K562 (cell line): ENCODE measurements at regions not wholly inside any gene's neighbourhood (a gene's known extent, or its start where the extent isn't known, plus 50 kb on each side); places are given as distances from the start of the nearest gene placed in this dataset.

Experiments
- ATAC-seq: fragments of 200-7000 bp; cut with Tn5 transposase; 3 replicates; pipeline ENCODE4 v1.9.1; 2020; ENCODE audit warnings: moderate library complexity
- BruUV-seq: library from RNA; stranded (reverse); fragments of 400-500 nt; replicated peaks from 2 replicates; lab custom pipeline; 2021; lab: Mats Ljungman, UMichigan
- CTCF ChIA-PET: fragments of 300-600 bp; formaldehyde crosslinking; extraction: SDS; loops from one replicate; lab custom pipeline; 2021; ENCODE audit warnings: low intra/inter-chr PET ratio; lab: Yijun Ruan, JAX
- POLR2A ChIA-PET: fragments of 300-600, 350-650 bp; sonication (Branson Sonifier 250); formaldehyde crosslinking; extraction: SDS; loops from one replicate; lab custom pipeline; 2021; ENCODE audit warnings: antibody characterized with exemption, inconsistent platforms; lab: Yijun Ruan, JAX
- DNase-seq, 4 experiments: peaks; one replicate each; pipeline versions ENCODE4 v3.0.0 to v3.0.0-alpha.2; 2011 to 2018; ENCODE audit warnings: low spot score in 3 of 4, mixed read lengths in 3 of 4; ENCODE audit errors: extremely low read depth in 1 of 4
- FAIRE-seq: peaks from 2 replicates; lab custom pipeline; 2011; peaks lifted over from hg19 to GRCh38; lab: Jason Lieb, UNC
- H2AFZ ChIP-seq: 2 replicates; pipeline ENCODE4 v1.6.0; 2011; ENCODE audit warnings: low read depth, low read length, control low read depth, inconsistent platforms
- H3K27ac ChIP-seq: fragments of 200-600 bp; 3 replicates; pipeline ENCODE4 v1.8.0; 2011; ENCODE audit warnings: low read depth, mild to moderate bottlenecking, control low read depth, inconsistent platforms, low read length, moderate library complexity, mixed read lengths; ENCODE audit errors: extremely low read depth
- H3K27me3 ChIP-seq, 2 experiments: fragments of 300-600 bp in 1 of 2; 2 replicates in 1 of 2; 3 replicates in 1 of 2; pipeline versions ENCODE4 v1.6.0 to v1.8.0; 2011; ENCODE audit warnings: inconsistent platforms in 2 of 2, low read length in 2 of 2, mild to moderate bottlenecking in 1 of 2, mixed read lengths in 1 of 2, moderate library complexity in 1 of 2; ENCODE audit not compliant: control insufficient read depth in 2 of 2, insufficient read depth in 2 of 2
- H3K36me3 ChIP-seq: fragments of 300-600 bp; 3 replicates; pipeline ENCODE4 v1.8.0; 2011; ENCODE audit warnings: mild to moderate bottlenecking, low read length, inconsistent platforms; ENCODE audit not compliant: control insufficient read depth, insufficient read depth
- H3K4me1 ChIP-seq, 2 experiments: fragments of 200-600 bp in 1 of 2; replicated peaks in 1 of 2; 2 replicates in 1 of 2; 3 replicates in 1 of 2; pipeline versions ENCODE4 v1.5.1 to v1.8.0; 2011; ENCODE audit warnings: inconsistent platforms in 2 of 2, low read length in 2 of 2, mild to moderate bottlenecking in 1 of 2, mixed read lengths in 1 of 2, moderate library complexity in 1 of 2; ENCODE audit not compliant: control insufficient read depth in 2 of 2, insufficient read depth in 2 of 2
- H3K4me2 ChIP-seq: 2 replicates; pipeline ENCODE4 v1.6.1; 2011; ENCODE audit warnings: low read length, control low read depth, inconsistent platforms, mixed read lengths; ENCODE audit not compliant: insufficient read depth
- H3K4me3 ChIP-seq: fragments of 200-600 bp; sonication (generic), shearing (Covaris generic); 2 replicates; pipeline ENCODE4 v1.5.1; 2016; ENCODE audit warnings: control low read depth, inconsistent platforms
- H3K79me2 ChIP-seq: fragments of 200-600 bp; 3 replicates; pipeline ENCODE4 v1.8.0; 2011; ENCODE audit warnings: low read length, inconsistent platforms; ENCODE audit not compliant: control insufficient read depth, insufficient read depth
- H3K9ac ChIP-seq, 2 experiments: 2 replicates each; pipeline versions ENCODE4 v1.6.0 to v1.6.1; 2011; ENCODE audit warnings: low read depth in 2 of 2, low read length in 2 of 2, control low read depth in 1 of 2, inconsistent platforms in 1 of 2, mild to moderate bottlenecking in 1 of 2, mixed read lengths in 1 of 2; ENCODE audit not compliant: insufficient read depth in 1 of 2
- H3K9me1 ChIP-seq: one replicate; pipeline ENCODE4 v1.6.0; 2011; ENCODE audit warnings: inconsistent platforms, mild to moderate bottlenecking, low read length, moderate library complexity; ENCODE audit not compliant: control insufficient read depth, insufficient read depth
- H3K9me3 ChIP-seq: replicated peaks from 2 replicates; pipeline ENCODE4 v1.5.1; 2011; ENCODE audit warnings: low read depth, low read length, inconsistent platforms; ENCODE audit not compliant: control insufficient read depth, insufficient read depth
- H4K20me1 ChIP-seq: replicated peaks from 2 replicates; pipeline ENCODE4 v1.6.1; 2011; ENCODE audit warnings: low read length, inconsistent platforms, mixed read lengths; ENCODE audit not compliant: control insufficient read depth, insufficient read depth
- BDP1 ChIP-seq: IDR thresholded peaks from 3 replicates; pipeline ENCODE4 v1.6.1; 2011; ENCODE audit not compliant: insufficient read length, insufficient read depth
- CC2D1A ChIP-seq: fragments of 450-650 bp; IDR thresholded peaks from 2 replicates; pipeline ENCODE4 v1.6.1; 2017; ENCODE audit warnings: mild to moderate bottlenecking
- CCAR2 ChIP-seq: fragments of 200-400 bp; formaldehyde crosslinking; IDR thresholded peaks from 2 replicates; pipeline ENCODE4 v1.6.1; 2017; ENCODE audit warnings: mild to moderate bottlenecking, low read depth, low read length
- CXXC5 ChIP-seq: fragments of 250-450 bp; sonication (Bioruptor Pico); IDR thresholded peaks from 2 replicates; pipeline ENCODE4 v1.8.0; 2022; ENCODE audit warnings: inconsistent platforms, mild to moderate bottlenecking, moderate library complexity
- LEF1 ChIP-seq: fragments of 450-650 bp; IDR thresholded peaks from 2 replicates; pipeline ENCODE4 v1.6.1; 2016; ENCODE audit warnings: mild to moderate bottlenecking
- NR4A1 ChIP-seq, 2 experiments: fragments of 250-450 bp in 1 of 2; fragments of 450-650 bp in 1 of 2; sonication (Bioruptor Pico) in 1 of 2; IDR thresholded peaks; 2 replicates each; pipeline versions ENCODE4 v1.4.0 to v1.6.1; 2016 to 2020; ENCODE audit warnings: mild to moderate bottlenecking in 2 of 2, missing compliant biosample characterization in 1 of 2, missing genetic modification characterization in 1 of 2, moderate library complexity in 1 of 2
- PHB ChIP-seq: fragments of 250-450 bp; sonication (Bioruptor Pico); IDR thresholded peaks from 2 replicates; pipeline ENCODE4 v1.5.0; 2021
- SNRNP70 ChIP-seq: fragments of 200-400 bp; formaldehyde crosslinking; optimal IDR thresholded peaks from 2 replicates; pipeline ENCODE3; 2017; ENCODE audit warnings: low read depth, low read length
- TCF7 ChIP-seq: sonication (generic); IDR thresholded peaks from 2 replicates; pipeline ENCODE4 v1.6.1; 2016; ENCODE audit warnings: antibody characterized with exemption, borderline replicate concordance
- ZNF436 ChIP-seq: fragments of 250-450, 450-650 bp; sonication (Bioruptor Pico); formaldehyde crosslinking; IDR thresholded peaks from 2 replicates; pipeline ENCODE4 v1.7.0; 2020; ENCODE audit warnings: mild to moderate bottlenecking
- WGBS: fragments of 100-300 bp; shearing (Covaris generic); methylation state at CpG from one replicate; pipeline ENCODE4 v1.1.6; 2016; ENCODE audit warnings: low coverage, mixed read lengths; ENCODE audit not compliant: insufficient coverage; ENCODE audit errors: missing lambda C conversion rate; 5-methylcytosine and 5-hydroxymethylcytosine counted together
- in situ Hi-C: fragments of 300-500 bp; cut with MboI; formaldehyde crosslinking; loops from 4 replicates; pipeline ENCODE4 v1.15.0; 2018; ENCODE audit warnings: inconsistent platforms, mixed read lengths
- intact Hi-C: fragments of 100-400 bp; cut with micrococcal nuclease; formaldehyde crosslinking; loops from 2 replicates; pipeline ENCODE4 v1.14.2; 2022
- TF ChIP-seq, protein P1 (sequence below): fragments of 150-350 bp; conservative IDR thresholded peaks from 2 replicates; pipeline ENCODE4 v1.6.1; 2014; ENCODE audit warnings: low read length
- TF ChIP-seq, protein P2 (sequence below): fragments of 250-450 bp; sonication (Bioruptor Pico); IDR thresholded peaks from 2 replicates; pipeline ENCODE4 v1.8.0; 2022; ENCODE audit warnings: inconsistent platforms
- TF ChIP-seq, protein P3 (sequence below): fragments of 450-650 bp; IDR thresholded peaks from 2 replicates; pipeline ENCODE4 v1.6.1; 2016; ENCODE audit warnings: mild to moderate bottlenecking

DNA sequence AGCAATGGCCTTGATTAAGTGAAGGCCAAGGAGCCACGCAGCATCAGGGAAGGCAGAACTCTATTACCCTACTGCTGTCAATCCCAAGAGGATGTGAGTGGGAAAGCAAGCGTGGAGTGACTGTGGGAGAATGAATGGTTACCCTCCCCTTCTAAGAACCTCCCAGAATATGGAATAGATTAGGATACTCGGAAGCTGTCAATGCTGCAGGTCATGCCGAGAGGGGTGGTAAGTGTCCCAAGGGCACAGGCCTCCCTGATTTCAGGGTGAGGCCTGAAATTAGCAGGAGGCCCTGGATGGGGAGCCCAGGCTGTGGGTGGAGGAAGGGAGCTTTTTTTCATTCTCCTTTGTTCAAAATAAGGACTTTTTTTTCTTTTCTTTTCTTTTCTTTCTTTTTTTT is 179.9 kb upstream of the JAG1 start (continued):
- no peak for TF ChIP-seq CCAR2
- TF ChIP-seq CXXC5 (CRISPR knock-in tag) = no peak
- TF ChIP-seq TCF7 = no peak
- TF ChIP-seq NR4A1 (CRISPR knock-in tag; IDR thresholded peaks at IDR 0.05) = no peak
- no peak for TF ChIP-seq NR4A1 (tag; IDR thresholded peaks at IDR 0.05)
- TF ChIP-seq, protein P1, sequence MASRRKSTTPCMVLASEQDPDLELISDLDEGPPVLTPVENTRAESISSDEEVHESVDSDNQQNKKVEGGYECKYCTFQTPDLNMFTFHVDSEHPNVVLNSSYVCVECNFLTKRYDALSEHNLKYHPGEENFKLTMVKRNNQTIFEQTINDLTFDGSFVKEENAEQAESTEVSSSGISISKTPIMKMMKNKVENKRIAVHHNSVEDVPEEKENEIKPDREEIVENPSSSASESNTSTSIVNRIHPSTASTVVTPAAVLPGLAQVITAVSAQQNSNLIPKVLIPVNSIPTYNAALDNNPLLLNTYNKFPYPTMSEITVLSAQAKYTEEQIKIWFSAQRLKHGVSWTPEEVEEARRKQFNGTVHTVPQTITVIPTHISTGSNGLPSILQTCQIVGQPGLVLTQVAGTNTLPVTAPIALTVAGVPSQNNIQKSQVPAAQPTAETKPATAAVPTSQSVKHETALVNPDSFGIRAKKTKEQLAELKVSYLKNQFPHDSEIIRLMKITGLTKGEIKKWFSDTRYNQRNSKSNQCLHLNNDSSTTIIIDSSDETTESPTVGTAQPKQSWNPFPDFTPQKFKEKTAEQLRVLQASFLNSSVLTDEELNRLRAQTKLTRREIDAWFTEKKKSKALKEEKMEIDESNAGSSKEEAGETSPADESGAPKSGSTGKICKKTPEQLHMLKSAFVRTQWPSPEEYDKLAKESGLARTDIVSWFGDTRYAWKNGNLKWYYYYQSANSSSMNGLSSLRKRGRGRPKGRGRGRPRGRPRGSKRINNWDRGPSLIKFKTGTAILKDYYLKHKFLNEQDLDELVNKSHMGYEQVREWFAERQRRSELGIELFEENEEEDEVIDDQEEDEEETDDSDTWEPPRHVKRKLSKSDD = no peak
- TF ChIP-seq, protein P2, sequence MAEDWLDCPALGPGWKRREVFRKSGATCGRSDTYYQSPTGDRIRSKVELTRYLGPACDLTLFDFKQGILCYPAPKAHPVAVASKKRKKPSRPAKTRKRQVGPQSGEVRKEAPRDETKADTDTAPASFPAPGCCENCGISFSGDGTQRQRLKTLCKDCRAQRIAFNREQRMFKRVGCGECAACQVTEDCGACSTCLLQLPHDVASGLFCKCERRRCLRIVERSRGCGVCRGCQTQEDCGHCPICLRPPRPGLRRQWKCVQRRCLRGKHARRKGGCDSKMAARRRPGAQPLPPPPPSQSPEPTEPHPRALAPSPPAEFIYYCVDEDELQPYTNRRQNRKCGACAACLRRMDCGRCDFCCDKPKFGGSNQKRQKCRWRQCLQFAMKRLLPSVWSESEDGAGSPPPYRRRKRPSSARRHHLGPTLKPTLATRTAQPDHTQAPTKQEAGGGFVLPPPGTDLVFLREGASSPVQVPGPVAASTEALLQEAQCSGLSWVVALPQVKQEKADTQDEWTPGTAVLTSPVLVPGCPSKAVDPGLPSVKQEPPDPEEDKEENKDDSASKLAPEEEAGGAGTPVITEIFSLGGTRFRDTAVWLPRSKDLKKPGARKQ (CRISPR knock-in tag) = no peak
- TF ChIP-seq, all 486 proteins: peak for 0

DNA sequence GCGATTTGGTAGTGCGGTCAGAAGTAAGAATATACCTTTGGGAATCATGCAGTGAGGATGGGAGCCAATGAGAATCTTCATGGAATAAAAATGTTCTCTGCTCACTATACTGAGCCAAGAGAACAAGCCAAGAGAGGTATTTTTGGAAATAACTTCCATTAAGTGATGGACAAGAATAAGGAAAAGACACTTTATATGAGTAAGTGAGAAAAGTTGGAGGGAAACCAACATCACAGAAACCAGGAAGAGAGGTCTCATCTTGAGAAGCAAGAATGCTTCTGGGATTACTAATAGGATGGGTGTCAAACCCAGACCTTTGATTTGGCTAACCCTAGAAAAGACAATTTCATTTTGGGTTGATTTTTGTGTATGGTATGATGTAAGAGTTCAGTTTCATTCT is 181.2 kb upstream of the JAG1 start:
- Histone ChIP-seq H3K36me3 (no peaks in the 10 kb centered on the region), H3K27ac (no peak overlapping the region), H2AFZ (no peak overlapping the region), H3K4me2 (no peak overlapping the region), H4K20me1 (no peaks in the 10 kb centered on the region), H3K27me3 (no peaks in the 10 kb centered on the region), H3K79me2 (no peaks in the 10 kb centered on the region), H3K9me3 (no peaks in the 10 kb centered on the region), H3K9ac (no peak overlapping the region), H3K9me1 (no peaks in the 10 kb centered on the region), H3K4me1 (no peaks in the 10 kb centered on the region), H3K4me3 (no peak overlapping the region)
- DNase-seq (no peak), FAIRE-seq (no peak), ATAC-seq (no peak)
- no TSS peak for BruUV-seq
- intact Hi-C loops = no loop called here
- 0% methylated on average over 1 of the region's 2 CpGs for WGBS
- ChIA-PET CTCF (no interaction called here), POLR2A (no interaction called here)
- in situ Hi-C loops = no loop called here
- TF ChIP-seq BDP1 = no peak
- TF ChIP-seq CC2D1A = no peak
- no peak for TF ChIP-seq ZNF436 (CRISPR knock-in tag)
- no peak for TF ChIP-seq PHB (CRISPR knock-in tag)
- TF ChIP-seq LEF1 = no peak
- TF ChIP-seq, protein P3, sequence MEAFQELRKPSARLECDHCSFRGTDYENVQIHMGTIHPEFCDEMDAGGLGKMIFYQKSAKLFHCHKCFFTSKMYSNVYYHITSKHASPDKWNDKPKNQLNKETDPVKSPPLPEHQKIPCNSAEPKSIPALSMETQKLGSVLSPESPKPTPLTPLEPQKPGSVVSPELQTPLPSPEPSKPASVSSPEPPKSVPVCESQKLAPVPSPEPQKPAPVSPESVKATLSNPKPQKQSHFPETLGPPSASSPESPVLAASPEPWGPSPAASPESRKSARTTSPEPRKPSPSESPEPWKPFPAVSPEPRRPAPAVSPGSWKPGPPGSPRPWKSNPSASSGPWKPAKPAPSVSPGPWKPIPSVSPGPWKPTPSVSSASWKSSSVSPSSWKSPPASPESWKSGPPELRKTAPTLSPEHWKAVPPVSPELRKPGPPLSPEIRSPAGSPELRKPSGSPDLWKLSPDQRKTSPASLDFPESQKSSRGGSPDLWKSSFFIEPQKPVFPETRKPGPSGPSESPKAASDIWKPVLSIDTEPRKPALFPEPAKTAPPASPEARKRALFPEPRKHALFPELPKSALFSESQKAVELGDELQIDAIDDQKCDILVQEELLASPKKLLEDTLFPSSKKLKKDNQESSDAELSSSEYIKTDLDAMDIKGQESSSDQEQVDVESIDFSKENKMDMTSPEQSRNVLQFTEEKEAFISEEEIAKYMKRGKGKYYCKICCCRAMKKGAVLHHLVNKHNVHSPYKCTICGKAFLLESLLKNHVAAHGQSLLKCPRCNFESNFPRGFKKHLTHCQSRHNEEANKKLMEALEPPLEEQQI = no peak
- TF ChIP-seq SNRNP70 = no peak
